Natural killer cell (primary cell): ENCODE measurements at regions not wholly inside any gene's neighbourhood (a gene's known extent, or its start where the extent isn't known, plus 50 kb on each side); places are given as distances from the start of the nearest gene placed in this dataset.
"Not testable (repeated sequence)": the region's sequence is repeated elsewhere in the genome, so short reads cannot be mapped to it uniquely, and the experiment has no call there.

ENCODE experiments used
- ATAC-seq, 3 donors: fragments of 150-1000 bp in 2 of 3; fragments of 200-7000 bp in 1 of 3; cut with Tn5 transposase; 1 replicate in 1 of 3; 2 replicates in 2 of 3; pipeline ENCODE4 v1.10.0; 2021; ENCODE audit warnings: mild to moderate bottlenecking in 2 of 3, moderate library complexity in 2 of 3
- DNase-seq, 2 donors: peaks; one replicate each; pipeline versions ENCODE4 v3.0.0 to v3.0.0-alpha.2; 2013 to 2021; ENCODE audit warnings: mixed read lengths in 1 of 2
- H3K27ac ChIP-seq: one replicate; pipeline ENCODE4 v1.5.1; 2013; ENCODE audit warnings: mild to moderate bottlenecking, low read length
- H3K27me3 ChIP-seq: one replicate; pipeline ENCODE4 v1.6.1; 2013; ENCODE audit warnings: low read length; ENCODE audit not compliant: control insufficient read depth, insufficient read depth
- H3K36me3 ChIP-seq: one replicate; pipeline ENCODE4 v1.6.1; 2013; ENCODE audit warnings: low read length; ENCODE audit not compliant: control insufficient read depth, insufficient read depth
- H3K4me1 ChIP-seq: one replicate; pipeline ENCODE4 v1.6.1; 2013; ENCODE audit warnings: low read length; ENCODE audit not compliant: control insufficient read depth, insufficient read depth
- H3K4me3 ChIP-seq: one replicate; pipeline ENCODE4 v1.5.1; 2013; ENCODE audit warnings: low read length
- H3K9me3 ChIP-seq: one replicate; pipeline ENCODE4 v1.6.1; 2013; ENCODE audit warnings: low read length; ENCODE audit not compliant: control insufficient read depth, insufficient read depth
- H3K27ac Mint-ChIP-seq, 2 donors: one replicate each; pipeline ENCODE4 v1.8.0; 2022; ENCODE audit warnings: mild to moderate bottlenecking in 2 of 2, mixed read lengths in 2 of 2, moderate library complexity in 1 of 2
- H3K27me3 Mint-ChIP-seq, 2 donors: one replicate each; pipeline ENCODE4 v1.8.0; 2022; ENCODE audit warnings: low read depth in 2 of 2, mixed read lengths in 2 of 2
- H3K36me3 Mint-ChIP-seq: one replicate; pipeline ENCODE4 v1.8.0; 2022; ENCODE audit warnings: mixed read lengths
- H3K4me1 Mint-ChIP-seq, 2 donors: one replicate each; pipeline ENCODE4 v1.8.0; 2022; ENCODE audit warnings: mixed read lengths in 2 of 2
- H3K4me3 Mint-ChIP-seq: one replicate; pipeline ENCODE4 v1.8.0; 2022; ENCODE audit warnings: mild to moderate bottlenecking, moderate library complexity, mixed read lengths
- H3K9me3 Mint-ChIP-seq, 2 donors: one replicate each; pipeline ENCODE4 v1.8.0; 2022; ENCODE audit warnings: mixed read lengths in 2 of 2
- CTCF ChIP-seq: fragments of 200-600 bp; IDR thresholded peaks from one replicate; pipeline ENCODE4 v1.8.0; 2022; ENCODE audit warnings: antibody characterized with exemption
- WGBS: methylation state at CpG from one replicate; pipeline ENCODE4 v1.1.7; 2013; ENCODE audit warnings: missing lambda C conversion rate; ENCODE audit not compliant: insufficient coverage; 5-methylcytosine and 5-hydroxymethylcytosine counted together
- intact Hi-C: fragments of 100-400 bp; cut with micrococcal nuclease; formaldehyde crosslinking; loops from one replicate; pipeline ENCODE4 v1.14.2; 2022

DNA sequence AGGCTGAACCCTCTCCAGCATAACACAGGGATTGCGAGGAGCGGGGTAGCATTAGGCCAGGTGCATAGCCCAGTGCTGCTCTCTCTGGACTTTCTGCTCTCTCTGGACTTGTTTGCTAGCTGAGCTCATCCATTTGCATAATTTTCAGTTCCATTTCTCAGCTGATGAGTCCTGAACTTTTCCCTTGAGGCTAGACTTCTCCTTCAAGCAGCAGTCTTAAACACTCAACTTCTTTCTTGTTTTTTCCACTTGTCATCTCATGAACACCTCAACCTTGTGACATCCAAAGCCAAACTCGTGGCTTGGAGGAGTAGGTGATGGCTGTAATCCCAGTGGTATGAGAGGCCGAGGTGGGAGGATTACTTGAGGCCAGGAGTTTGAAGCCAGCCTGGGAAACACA lies 62.4 kb upstream of the EEF2KMT start:
- H3K36me3 ChIP-seq, H3K27ac Mint-ChIP-seq, H3K4me1 ChIP-seq, H3K27me3 ChIP-seq, ATAC-seq, H3K27ac ChIP-seq, H3K4me3 Mint-ChIP-seq, H3K9me3 ChIP-seq, H3K9me3 Mint-ChIP-seq, H3K27me3 Mint-ChIP-seq, DNase-seq, intact Hi-C loops, H3K4me3 ChIP-seq, H3K36me3 Mint-ChIP-seq, H3K4me1 Mint-ChIP-seq: not testable (repeated sequence)
- 74% methylated on average over 4 of the region's 4 CpGs for WGBS

- intact Hi-C loops, H3K4me1 Mint-ChIP-seq, H3K9me3 ChIP-seq, H3K4me3 Mint-ChIP-seq, H3K27ac ChIP-seq, H3K36me3 Mint-ChIP-seq, H3K4me1 ChIP-seq, H3K27ac Mint-ChIP-seq, H3K36me3 ChIP-seq, ATAC-seq, H3K27me3 Mint-ChIP-seq, DNase-seq, H3K27me3 ChIP-seq, H3K9me3 Mint-ChIP-seq, H3K4me3 ChIP-seq: not testable (repeated sequence)
- 51% methylated on average over 4 of the region's 5 CpGs for WGBS
Measured at GRCh38 chr16:5159537-5159936, 61.9 kb upstream of the EEF2KMT start.

DNA sequence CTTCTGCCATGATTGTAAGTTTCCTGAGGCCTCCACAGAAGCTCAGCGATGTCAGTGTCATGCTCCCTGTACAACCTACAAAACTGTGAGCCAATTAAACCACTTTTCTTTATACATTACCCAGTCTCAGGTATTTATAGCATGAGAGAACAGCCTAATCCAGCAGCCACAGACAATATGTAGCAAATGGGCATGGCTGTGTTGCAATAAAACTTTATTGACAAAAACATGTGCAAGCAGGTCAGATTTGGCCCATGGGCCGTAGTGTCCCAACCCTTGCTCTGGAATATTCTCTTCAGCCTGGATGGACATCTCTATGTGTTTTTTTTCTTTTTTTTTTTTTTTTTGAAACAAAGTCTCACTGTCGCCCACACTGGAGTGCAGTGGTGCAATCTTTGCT lies 60.9 kb upstream of the EEF2KMT start:
- Histone ChIP-seq H3K27ac (no peak overlapping the region), H3K4me3 (no peak overlapping the region), H3K36me3 (no peaks in the 10 kb centered on the region), H3K27me3 (no peaks in the 10 kb centered on the region), H3K9me3 (no peaks in the 10 kb centered on the region), H3K4me1 (no peaks in the 10 kb centered on the region)
- Mint-ChIP-seq H3K36me3 (no peaks in the 10 kb centered on the region), H3K9me3 (peaks cover 3 to 4% of the 10 kb centered on the region in 2 donors), H3K27me3 (peaks cover 8 to 16% of the 10 kb centered on the region in 2 donors), H3K4me3 (no peak overlapping the region), H3K4me1 (no peaks in the 10 kb centered on the region), H3K27ac (no peak overlapping the region)
- 92% methylated on average over 3 of the region's 3 CpGs for WGBS
- TF ChIP-seq CTCF = no peak
- intact Hi-C loops = no loop called here
- DNase-seq = no peak
- no peak for ATAC-seq

DNA sequence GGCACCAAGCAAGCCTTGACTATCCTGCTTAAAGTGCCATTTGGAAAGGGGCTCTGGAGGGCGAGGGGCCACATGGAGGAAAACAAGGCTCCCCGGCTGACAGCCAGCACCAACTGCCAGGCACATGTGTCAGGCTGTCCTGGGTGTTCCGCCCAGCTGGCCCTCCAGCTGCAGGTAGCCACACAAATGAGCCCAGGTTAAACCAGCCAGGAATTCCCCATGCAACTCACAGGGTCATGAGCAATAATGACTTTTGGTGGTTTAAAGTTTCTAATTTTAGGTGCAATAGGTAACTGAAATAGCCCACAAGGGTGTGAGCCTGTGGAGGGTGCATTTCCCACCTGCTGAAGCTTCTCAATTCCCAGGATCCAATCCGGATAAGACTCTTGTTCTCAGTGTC lies 58.9 kb upstream of the EEF2KMT start:
- H3K36me3 ChIP-seq, H3K27me3 ChIP-seq, intact Hi-C loops, H3K9me3 ChIP-seq, H3K4me3 Mint-ChIP-seq, ATAC-seq, H3K27ac Mint-ChIP-seq, H3K9me3 Mint-ChIP-seq, H3K4me1 ChIP-seq, H3K4me1 Mint-ChIP-seq, H3K4me3 ChIP-seq, DNase-seq, H3K27ac ChIP-seq, H3K36me3 Mint-ChIP-seq: not testable (repeated sequence)
- H3K27me3 Mint-ChIP-seq = peaks cover 7 to 16% of the 10 kb centered on the region in 2 donors
- 81% methylated on average over 4 of the region's 4 CpGs for WGBS

GRCh38 chr16:5154006-5154405 lies 56.4 kb upstream of the EEF2KMT start:
- intact Hi-C loops, H3K9me3 Mint-ChIP-seq, H3K4me1 ChIP-seq, H3K4me3 ChIP-seq, H3K27ac Mint-ChIP-seq, ATAC-seq, H3K4me3 Mint-ChIP-seq, H3K27ac ChIP-seq, H3K36me3 ChIP-seq, H3K27me3 ChIP-seq, H3K4me1 Mint-ChIP-seq, H3K36me3 Mint-ChIP-seq, H3K9me3 ChIP-seq, H3K27me3 Mint-ChIP-seq, DNase-seq: not testable (repeated sequence)
- no CpG with 5 or more reads among the region's 1 CpG for WGBS

GRCh38 chr16:5151409-5151808 lies 53.8 kb upstream of the EEF2KMT start:
- H3K27me3 ChIP-seq, DNase-seq, H3K9me3 ChIP-seq, H3K4me3 Mint-ChIP-seq, H3K9me3 Mint-ChIP-seq, H3K4me1 Mint-ChIP-seq, H3K27ac ChIP-seq, intact Hi-C loops, H3K4me3 ChIP-seq, H3K36me3 ChIP-seq, H3K4me1 ChIP-seq, H3K27me3 Mint-ChIP-seq, ATAC-seq, H3K27ac Mint-ChIP-seq, H3K36me3 Mint-ChIP-seq: not testable (repeated sequence)
- 91% methylated on average over 1 of the region's 2 CpGs for WGBS
